IPS-18a (cell line): ENCODE measurements at regions not wholly inside any gene's neighbourhood (a gene's known extent, or its start where the extent isn't known, plus 50 kb on each side); places are given as distances from the start of the nearest gene placed in this dataset.
"Not testable (repeated sequence)": the region's sequence is repeated elsewhere in the genome, so short reads cannot be mapped to it uniquely, and the experiment has no call there.

Source experiments
- H3K27ac ChIP-seq: one replicate; pipeline ENCODE4 v1.5.1; 2013; ENCODE audit warnings: low read length
- H3K27me3 ChIP-seq: one replicate; pipeline ENCODE4 v1.6.1; 2013; ENCODE audit warnings: mild to moderate bottlenecking, low read length; ENCODE audit not compliant: control insufficient read depth, insufficient read depth
- H3K36me3 ChIP-seq: one replicate; pipeline ENCODE4 v1.6.1; 2013; ENCODE audit warnings: low read depth, low read length; ENCODE audit not compliant: control insufficient read depth
- H3K4me1 ChIP-seq: one replicate; pipeline ENCODE4 v1.6.1; 2013; ENCODE audit warnings: low read depth, low read length; ENCODE audit not compliant: control insufficient read depth
- H3K4me3 ChIP-seq: one replicate; pipeline ENCODE4 v1.5.1; 2013; ENCODE audit warnings: low read length
- H3K9ac ChIP-seq: one replicate; pipeline ENCODE4 v1.6.1; 2013; ENCODE audit warnings: mild to moderate bottlenecking, low read length, moderate library complexity
- H3K9me3 ChIP-seq: one replicate; pipeline ENCODE4 v1.6.1; 2013; ENCODE audit warnings: low read depth, low read length; ENCODE audit not compliant: control insufficient read depth

DNA sequence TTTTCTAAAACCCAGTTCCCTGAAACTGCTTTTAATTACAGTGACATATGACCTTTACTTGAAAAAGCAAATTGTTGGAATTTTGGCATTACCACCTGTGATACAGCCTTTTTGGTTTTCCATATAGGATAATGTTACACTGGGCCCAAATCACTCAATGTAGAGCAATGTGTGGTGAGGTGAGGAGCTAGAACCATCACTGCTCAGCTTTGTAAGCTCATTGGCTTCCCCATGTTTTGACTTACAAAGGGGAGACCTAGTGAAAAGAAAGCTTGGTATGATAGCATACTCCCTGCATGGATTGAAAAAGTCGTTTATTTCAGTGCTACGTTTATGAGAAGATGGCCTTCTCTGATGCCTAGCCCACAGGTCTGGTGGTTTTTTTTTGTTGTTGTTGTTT, 470.4 kb upstream of the EPHA7 start:
- H3K9me3 ChIP-seq = no peaks in the 10 kb centered on the region
- H3K27ac ChIP-seq = no peak overlapping the region
- no peak overlapping the region for H3K9ac ChIP-seq
- no peaks in the 10 kb centered on the region for H3K36me3 ChIP-seq
- no peak overlapping the region for H3K4me3 ChIP-seq
- no peaks in the 10 kb centered on the region for H3K4me1 ChIP-seq
- no peaks in the 10 kb centered on the region for H3K27me3 ChIP-seq

DNA sequence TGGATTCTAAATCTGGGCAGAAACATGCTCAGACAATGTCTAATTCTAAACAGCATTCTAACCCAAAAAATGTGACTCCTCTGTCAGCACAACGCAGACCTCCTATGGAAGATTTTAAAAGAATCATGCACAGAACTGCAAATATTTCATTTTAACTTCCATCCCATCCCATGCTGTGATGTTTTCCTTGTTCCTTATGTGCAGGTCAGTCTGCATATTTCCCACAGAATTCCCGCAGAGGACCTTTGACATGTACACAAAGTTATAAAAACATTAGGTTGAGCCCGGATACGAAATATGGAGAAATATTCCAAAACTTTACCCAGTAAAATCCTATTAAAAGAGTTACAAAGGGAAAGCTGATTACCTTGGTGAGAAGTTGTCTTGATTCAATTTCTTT, 467.1 kb upstream of the EPHA7 start:
- Histone ChIP-seq H3K9ac (no peak overlapping the region), H3K27me3 (no peaks in the 10 kb centered on the region), H3K36me3 (no peaks in the 10 kb centered on the region), H3K27ac (no peak overlapping the region), H3K9me3 (no peaks in the 10 kb centered on the region), H3K4me1 (no peaks in the 10 kb centered on the region), H3K4me3 (no peak overlapping the region)

DNA sequence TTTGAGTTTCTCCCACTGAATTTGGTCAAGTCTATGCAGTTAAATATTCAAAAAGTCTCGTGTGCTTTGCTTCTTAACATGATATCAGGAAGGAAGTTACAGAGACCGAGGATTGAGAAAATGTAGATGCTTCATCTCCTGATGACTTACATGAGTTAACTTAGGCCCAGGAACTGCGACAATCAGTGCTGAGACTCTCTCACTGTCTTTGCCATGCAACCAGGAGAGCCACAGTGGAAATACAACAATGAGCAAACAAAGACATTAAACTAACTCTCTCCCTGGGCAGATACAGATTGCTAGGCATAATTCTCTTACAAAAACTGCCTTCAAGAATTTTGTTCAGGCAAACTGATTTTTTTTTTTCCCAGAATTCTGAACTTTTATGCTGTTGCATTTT, 440.6 kb upstream of the EPHA7 start:
- Histone ChIP-seq H3K9ac (peak overlapping the region; percentile 55), H3K4me3 (peak overlapping the region; percentile 38), H3K27ac (peak overlapping the region; percentile 95)

DNA sequence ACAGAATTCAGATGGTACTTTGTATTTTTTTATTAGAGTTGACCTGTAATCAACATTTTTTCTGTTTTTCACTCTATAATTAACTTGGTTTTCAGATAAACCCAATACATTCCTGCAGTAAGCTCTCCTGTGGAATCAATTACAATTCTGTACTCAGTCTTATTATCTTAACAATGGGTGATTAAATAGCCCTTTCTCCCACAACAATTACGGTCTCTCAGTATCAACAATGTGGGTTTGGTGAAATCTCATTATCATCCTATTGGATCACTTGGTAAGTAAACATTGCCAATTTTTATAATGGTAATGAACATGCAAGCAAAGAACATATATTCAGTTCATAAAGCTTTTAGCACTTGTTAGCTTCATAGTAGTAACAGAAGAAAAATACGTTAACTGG, 438.9 kb upstream of the EPHA7 start:
- peak overlapping the region; percentile 32 for H3K4me3 ChIP-seq
- H3K36me3 ChIP-seq = no peaks in the 10 kb centered on the region
- H3K4me1 ChIP-seq = peaks cover 50% of the 10 kb centered on the region
- no peak overlapping the region for H3K27ac ChIP-seq
- H3K9me3 ChIP-seq = no peaks in the 10 kb centered on the region
- H3K9ac ChIP-seq = no peak overlapping the region
- no peaks in the 10 kb centered on the region for H3K27me3 ChIP-seq

More for the DNA sequence above, 440.6 kb upstream of the EPHA7 start:
- no peaks in the 10 kb centered on the region for H3K36me3 ChIP-seq
- peaks cover 51% of the 10 kb centered on the region for H3K4me1 ChIP-seq
- no peaks in the 10 kb centered on the region for H3K9me3 ChIP-seq
- no peaks in the 10 kb centered on the region for H3K27me3 ChIP-seq

DNA sequence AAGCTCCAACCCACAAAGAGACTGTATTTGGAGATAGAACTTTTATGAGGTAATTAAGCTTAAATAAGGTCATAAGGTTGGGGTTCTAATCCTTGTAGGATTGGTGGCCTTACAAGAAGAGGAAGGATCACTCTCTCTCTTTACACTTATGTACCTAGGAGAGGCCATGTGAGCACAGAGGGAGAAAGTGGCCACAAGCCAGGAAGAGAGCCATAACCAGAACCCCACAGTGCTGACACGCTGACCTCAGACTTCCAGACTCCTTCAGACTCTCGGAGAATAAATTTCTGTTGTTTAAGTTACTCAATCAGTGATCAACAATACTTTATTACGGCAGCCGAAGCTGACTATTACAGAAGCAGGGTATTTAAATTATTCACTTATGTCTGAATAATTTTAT, 430.5 kb upstream of the EPHA7 start:
- H3K36me3 ChIP-seq = no peaks in the 10 kb centered on the region
- H3K27me3 ChIP-seq = no peaks in the 10 kb centered on the region
- no peak overlapping the region for H3K4me3 ChIP-seq
- no peaks in the 10 kb centered on the region for H3K9me3 ChIP-seq
- peaks cover 15% of the 10 kb centered on the region for H3K4me1 ChIP-seq
- no peak overlapping the region for H3K9ac ChIP-seq
- H3K27ac ChIP-seq = no peak overlapping the region

DNA sequence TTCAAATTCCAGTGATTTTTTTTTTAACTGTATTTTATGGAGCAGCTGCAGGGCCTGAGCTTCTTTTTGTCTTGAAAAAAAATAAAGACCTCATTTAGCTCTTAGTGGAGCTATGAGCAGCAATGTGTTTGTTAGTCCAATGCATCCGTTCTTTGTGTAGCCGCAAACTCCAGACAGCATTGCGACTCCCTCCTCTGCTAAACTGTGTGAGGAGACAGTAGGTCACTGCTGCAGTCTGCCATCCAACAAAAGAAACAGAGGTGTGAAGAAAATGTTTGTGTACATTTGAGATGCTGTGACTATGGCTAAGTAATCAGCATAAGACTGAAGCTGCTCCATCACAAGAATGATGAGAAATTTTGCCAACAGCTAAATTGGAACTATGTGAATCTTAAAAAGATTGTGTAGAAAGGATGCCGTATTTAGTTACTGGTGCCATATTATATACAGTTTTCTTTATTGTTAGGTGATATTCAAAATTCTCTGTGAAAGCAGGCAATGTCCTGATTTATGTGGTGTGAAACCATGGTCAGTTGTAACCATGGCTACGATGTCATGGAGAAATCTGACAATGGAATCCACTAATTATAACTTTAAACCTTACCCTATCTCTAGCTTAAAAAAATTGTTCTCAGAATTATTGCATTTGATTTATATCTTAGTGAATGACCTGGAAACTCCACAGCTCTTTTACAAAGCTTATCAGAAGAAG, 428.8 kb upstream of the EPHA7 start:
- Histone ChIP-seq H3K9me3 (no peaks in the 10 kb centered on the region), H3K4me3 (no peak overlapping the region), H3K4me1 (peaks cover 15% of the 10 kb centered on the region), H3K27ac (no peak overlapping the region), H3K9ac (no peak overlapping the region), H3K27me3 (no peaks in the 10 kb centered on the region), H3K36me3 (no peaks in the 10 kb centered on the region)

DNA sequence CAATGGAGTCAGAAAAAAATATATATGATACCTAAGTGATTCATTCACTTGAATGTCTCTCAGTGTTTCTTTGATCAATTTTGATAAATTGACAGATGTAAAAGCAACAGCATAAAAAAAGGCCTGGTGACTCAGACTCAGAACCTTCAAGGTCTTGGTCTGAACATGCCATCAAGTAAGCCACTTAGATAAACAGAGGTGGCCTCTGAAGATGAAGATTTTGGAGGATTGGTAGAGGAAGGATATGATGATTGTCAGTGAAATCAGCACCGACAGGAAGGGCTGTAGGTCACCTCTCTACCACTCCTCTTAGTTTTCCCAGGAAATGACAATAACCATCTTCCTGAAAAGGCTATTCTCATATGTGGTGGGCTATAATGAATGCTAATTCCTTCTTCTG, 422.8 kb upstream of the EPHA7 start:
- Histone ChIP-seq H3K4me1 (no peaks in the 10 kb centered on the region), H3K27ac (no peak overlapping the region), H3K27me3 (no peaks in the 10 kb centered on the region), H3K9me3 (no peaks in the 10 kb centered on the region), H3K36me3 (no peaks in the 10 kb centered on the region), H3K9ac (no peak overlapping the region), H3K4me3 (no peak overlapping the region)

DNA sequence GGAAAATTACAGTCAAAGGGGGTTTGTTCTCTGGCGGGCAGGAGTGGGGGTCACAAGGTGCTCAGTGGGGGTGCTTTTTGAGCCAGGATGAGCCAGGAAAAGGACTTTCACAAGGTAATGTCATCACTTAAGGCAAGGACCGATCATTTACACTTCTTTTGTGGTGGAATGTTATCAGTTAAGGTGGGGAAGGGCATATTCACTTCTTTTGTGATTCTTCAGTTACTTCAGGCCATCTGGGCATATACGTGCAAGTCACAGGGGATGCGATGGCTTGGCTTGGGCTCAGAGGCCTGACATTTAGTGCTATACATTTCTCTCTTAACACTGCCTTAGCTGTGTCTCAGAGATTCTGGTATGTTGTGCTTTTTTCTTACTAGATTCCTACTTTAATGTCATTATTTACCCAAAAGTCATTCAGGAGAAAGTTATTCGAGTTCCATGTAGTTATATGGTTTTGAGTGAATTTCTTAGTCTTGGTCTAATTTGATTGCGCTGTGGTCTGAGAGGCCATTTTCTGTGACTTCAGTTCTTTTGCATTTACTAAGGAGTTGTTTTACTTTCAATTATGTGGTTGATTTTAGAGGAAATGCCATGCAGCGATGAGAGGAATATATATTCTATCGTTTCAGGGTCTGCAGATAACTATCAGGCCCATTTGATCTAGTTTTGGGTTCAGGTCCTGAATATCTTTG, 416.2 kb upstream of the EPHA7 start:
- Histone ChIP-seq H3K9ac (peak overlapping the region; percentile 62), H3K27ac (peak overlapping the region; percentile 93), H3K4me1 (peaks cover 11% of the 10 kb centered on the region), H3K4me3 (peak overlapping the region; percentile 45)
- not testable (repeated sequence) for H3K27me3 ChIP-seq, H3K9me3 ChIP-seq, H3K36me3 ChIP-seq

DNA sequence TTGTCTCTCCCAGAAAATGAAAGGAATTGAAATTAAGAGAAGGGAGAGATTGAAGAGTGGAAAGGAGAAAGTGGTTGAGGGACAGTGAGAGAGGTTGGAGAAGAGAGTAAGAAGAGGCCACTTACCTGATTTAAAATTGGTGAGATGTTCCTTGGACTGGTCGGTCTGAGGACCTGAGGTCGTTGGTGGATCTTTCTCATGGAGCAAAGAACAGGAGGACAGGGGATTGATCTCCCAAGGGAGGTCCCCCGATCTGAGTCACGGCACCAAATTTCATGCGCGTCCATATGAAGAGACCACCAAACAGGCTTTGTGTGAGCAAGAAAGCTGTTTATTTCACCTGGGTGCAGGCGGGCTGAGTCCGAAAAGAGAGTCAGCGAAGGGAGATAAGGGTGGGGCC, 415.7 kb upstream of the EPHA7 start:
- not testable (repeated sequence) for H3K9me3 ChIP-seq, H3K27ac ChIP-seq, H3K27me3 ChIP-seq, H3K36me3 ChIP-seq
- Histone ChIP-seq H3K9ac (peak overlapping the region; percentile 54), H3K4me3 (peak overlapping the region; percentile 45), H3K4me1 (peaks cover 11% of the 10 kb centered on the region)

DNA sequence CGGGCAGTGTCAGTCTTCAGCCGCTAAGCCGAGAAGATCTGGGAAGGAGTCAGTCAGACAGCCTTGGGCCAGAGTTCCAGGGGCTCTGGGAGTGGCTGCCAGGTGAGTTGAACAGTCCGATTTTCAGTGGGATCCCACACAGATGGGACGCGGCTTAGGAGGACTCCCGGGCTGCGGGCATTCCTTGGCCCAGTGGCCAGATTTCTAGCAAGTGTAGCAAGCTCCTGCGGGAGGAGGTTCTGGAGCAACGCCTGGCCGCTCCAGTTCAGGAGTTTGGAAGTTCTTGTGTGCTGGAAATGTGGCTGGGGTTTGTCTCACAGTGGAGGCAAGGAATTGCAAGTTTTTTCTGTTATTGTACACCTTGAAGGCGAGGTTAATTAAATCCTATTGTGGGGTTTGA, 414.0 kb upstream of the EPHA7 start:
- H3K4me1 ChIP-seq = peaks cover 25% of the 10 kb centered on the region
- H3K36me3 ChIP-seq = peaks cover 14% of the 10 kb centered on the region
- H3K9ac ChIP-seq = peak overlapping the region; percentile 42
- not testable (repeated sequence) for H3K27me3 ChIP-seq, H3K27ac ChIP-seq, H3K9me3 ChIP-seq
- H3K4me3 ChIP-seq = peak overlapping the region; percentile 45

DNA sequence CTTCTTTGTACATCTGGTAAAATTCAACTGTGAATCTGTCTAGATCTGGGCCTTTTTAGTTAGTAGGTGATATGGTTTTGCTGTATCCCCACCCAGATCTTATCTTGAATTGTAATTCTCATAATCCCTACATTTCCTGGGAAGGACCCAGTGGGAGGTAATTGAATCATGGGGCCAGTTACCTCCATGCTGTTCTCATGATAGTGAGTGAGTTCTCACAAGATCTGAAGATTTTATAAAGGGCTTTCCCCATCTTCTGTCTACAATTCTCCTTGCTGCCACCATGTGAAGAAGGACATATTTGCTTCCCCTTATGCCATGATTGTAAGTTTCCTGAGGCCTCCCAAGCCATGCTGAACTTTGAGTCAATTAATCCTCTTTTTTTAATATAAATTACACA, 410.4 kb upstream of the EPHA7 start:
- H3K9me3 ChIP-seq, H3K27me3 ChIP-seq, H3K9ac ChIP-seq, H3K27ac ChIP-seq: not testable (repeated sequence)
- Histone ChIP-seq H3K4me1 (peaks cover 14% of the 10 kb centered on the region), H3K36me3 (peaks cover 35% of the 10 kb centered on the region), H3K4me3 (peak overlapping the region; percentile 0)

DNA sequence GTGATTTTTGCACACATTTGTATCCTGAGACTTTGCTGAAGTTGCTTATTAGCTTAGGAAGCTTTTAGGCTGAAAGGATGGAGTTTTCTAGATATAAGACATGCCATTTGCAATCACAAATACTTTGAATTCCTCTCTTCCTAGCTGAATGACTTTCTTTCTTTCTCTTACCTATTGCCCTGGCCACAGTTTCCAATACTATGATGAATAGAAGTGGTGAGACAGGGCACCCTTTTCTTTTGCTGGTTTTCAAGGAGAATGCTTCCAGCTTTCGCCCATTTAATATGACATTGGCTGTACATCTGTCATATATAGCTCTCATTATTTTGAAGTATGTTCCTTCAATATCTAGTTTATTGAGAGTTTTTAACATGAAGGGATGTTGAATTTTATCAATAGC, 409.6 kb upstream of the EPHA7 start:
- Histone ChIP-seq H3K9ac (no peak overlapping the region), H3K4me3 (peak overlapping the region; percentile 0), H3K27ac (no peak overlapping the region), H3K9me3 (no peaks in the 10 kb centered on the region), H3K36me3 (peaks cover 35% of the 10 kb centered on the region), H3K27me3 (no peaks in the 10 kb centered on the region), H3K4me1 (peaks cover 14% of the 10 kb centered on the region)
